ENCODE measurements at regions not wholly inside any gene's neighbourhood (a gene's known extent, or its start where the extent isn't known, plus 50 kb on each side); places are given as distances from the start of the nearest gene placed in this dataset.

DNA sequence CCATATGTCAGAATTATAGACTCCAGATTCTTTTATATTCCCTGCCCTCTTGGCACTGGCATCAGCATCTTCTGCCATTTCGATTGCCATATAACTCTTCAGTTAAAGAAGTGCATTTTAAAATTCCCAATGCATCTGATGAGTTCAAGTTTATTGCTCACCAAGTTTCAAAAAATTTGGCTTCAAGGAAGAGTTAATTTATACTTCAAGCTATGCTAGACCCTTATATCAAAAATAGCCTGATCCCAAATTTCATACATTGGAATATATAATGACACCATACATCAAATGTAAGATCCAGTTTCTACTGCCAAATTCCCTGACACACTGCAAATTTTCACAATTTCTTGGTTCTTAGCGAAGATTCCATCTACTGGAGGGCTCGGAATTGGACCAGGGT lies 1058.6 kb downstream of the NTRK3 start:
- Histone ChIP-seq H3K9me3 (ENCODE audit: severe bottlenecking) (no peaks in the 10 kb centered on the region), H3K27me3 (ENCODE audit: insufficient read depth, poor library complexity, severe bottlenecking) (no peaks in the 10 kb centered on the region), H3K27ac (ENCODE audit: poor library complexity, severe bottlenecking) (no peak overlapping the region), H3K36me3 (ENCODE audit: low read depth) (no peaks in the 10 kb centered on the region), H3K4me1 (ENCODE audit: insufficient read depth, poor library complexity, severe bottlenecking) (no peaks in the 10 kb centered on the region), H3K4me3 (ENCODE audit: severe bottlenecking) (no peak overlapping the region)
- ATAC-seq (ENCODE audit: low read depth) (no peak), DNase-seq (ENCODE audit: low spot score) (no peak)
- TF ChIP-seq, protein P1, sequence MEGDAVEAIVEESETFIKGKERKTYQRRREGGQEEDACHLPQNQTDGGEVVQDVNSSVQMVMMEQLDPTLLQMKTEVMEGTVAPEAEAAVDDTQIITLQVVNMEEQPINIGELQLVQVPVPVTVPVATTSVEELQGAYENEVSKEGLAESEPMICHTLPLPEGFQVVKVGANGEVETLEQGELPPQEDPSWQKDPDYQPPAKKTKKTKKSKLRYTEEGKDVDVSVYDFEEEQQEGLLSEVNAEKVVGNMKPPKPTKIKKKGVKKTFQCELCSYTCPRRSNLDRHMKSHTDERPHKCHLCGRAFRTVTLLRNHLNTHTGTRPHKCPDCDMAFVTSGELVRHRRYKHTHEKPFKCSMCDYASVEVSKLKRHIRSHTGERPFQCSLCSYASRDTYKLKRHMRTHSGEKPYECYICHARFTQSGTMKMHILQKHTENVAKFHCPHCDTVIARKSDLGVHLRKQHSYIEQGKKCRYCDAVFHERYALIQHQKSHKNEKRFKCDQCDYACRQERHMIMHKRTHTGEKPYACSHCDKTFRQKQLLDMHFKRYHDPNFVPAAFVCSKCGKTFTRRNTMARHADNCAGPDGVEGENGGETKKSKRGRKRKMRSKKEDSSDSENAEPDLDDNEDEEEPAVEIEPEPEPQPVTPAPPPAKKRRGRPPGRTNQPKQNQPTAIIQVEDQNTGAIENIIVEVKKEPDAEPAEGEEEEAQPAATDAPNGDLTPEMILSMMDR (IDR thresholded peaks at IDR 0.05; ENCODE audit: poor library complexity, severe bottlenecking): no peak

GRCh38 chr15:87196498-87196897 lies 1060.0 kb downstream of the NTRK3 start:
- H3K9me3 ChIP-seq (ENCODE audit: severe bottlenecking): no peaks in the 10 kb centered on the region
- no peak for DNase-seq (ENCODE audit: low spot score)
- ATAC-seq (ENCODE audit: low read depth): no peak

GRCh38 chr15:87193481-87193880 lies 1063.1 kb downstream of the NTRK3 start:
- no peak for ATAC-seq (ENCODE audit: low read depth)

More at GRCh38 chr15:87196498-87196897, 1060.0 kb downstream of the NTRK3 start:
- no peaks in the 10 kb centered on the region for H3K36me3 ChIP-seq (ENCODE audit: low read depth)
- H3K27me3 ChIP-seq (ENCODE audit: insufficient read depth, poor library complexity, severe bottlenecking): no peaks in the 10 kb centered on the region
- H3K4me1 ChIP-seq (ENCODE audit: insufficient read depth, poor library complexity, severe bottlenecking): no peaks in the 10 kb centered on the region
- no peak overlapping the region for H3K27ac ChIP-seq (ENCODE audit: poor library complexity, severe bottlenecking)
- TF ChIP-seq, protein P1 (IDR thresholded peaks at IDR 0.05; ENCODE audit: poor library complexity, severe bottlenecking): no peak
- H3K4me3 ChIP-seq (ENCODE audit: severe bottlenecking): no peak overlapping the region

DNA sequence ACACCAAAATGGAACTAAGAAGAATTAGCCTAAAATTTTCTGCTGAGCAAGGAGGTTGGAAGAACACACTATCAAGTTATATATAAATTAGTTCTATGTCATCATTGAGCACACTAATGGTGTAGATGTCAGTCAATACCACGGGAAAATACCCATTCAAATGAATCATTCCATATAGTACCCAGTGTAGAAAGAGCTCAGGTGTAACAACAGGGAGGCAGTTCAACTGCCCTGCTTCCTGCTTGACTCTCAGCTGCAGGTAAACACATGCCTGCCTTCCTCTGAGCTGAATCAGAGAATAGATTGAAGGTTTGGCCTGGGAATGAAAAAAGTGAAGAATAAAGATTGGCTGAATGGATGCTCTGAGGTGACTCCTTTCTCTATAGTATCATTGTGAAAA lies 1088.0 kb downstream of the AGBL1 start:
- TF ChIP-seq, protein P1 (IDR thresholded peaks at IDR 0.05; ENCODE audit: poor library complexity, severe bottlenecking): no peak
- H3K36me3 ChIP-seq (ENCODE audit: low read depth): no peaks in the 10 kb centered on the region
- peak; percentile 92 for ATAC-seq (ENCODE audit: low read depth)
- no peak overlapping the region for H3K4me3 ChIP-seq (ENCODE audit: severe bottlenecking)
- no peak for DNase-seq (ENCODE audit: low spot score)
- H3K9me3 ChIP-seq (ENCODE audit: severe bottlenecking): no peaks in the 10 kb centered on the region
- H3K4me1 ChIP-seq (ENCODE audit: insufficient read depth, poor library complexity, severe bottlenecking): peaks cover 13% of the 10 kb centered on the region
- no peaks in the 10 kb centered on the region for H3K27me3 ChIP-seq (ENCODE audit: insufficient read depth, poor library complexity, severe bottlenecking)
- H3K27ac ChIP-seq (ENCODE audit: poor library complexity, severe bottlenecking): peak overlapping the region; percentile 2

More at GRCh38 chr15:87193481-87193880, 1063.1 kb downstream of the NTRK3 start:
- TF ChIP-seq, protein P1 (IDR thresholded peaks at IDR 0.05; ENCODE audit: poor library complexity, severe bottlenecking): no peak
- Histone ChIP-seq H3K27me3 (ENCODE audit: insufficient read depth, poor library complexity, severe bottlenecking) (no peaks in the 10 kb centered on the region), H3K9me3 (ENCODE audit: severe bottlenecking) (no peaks in the 10 kb centered on the region), H3K4me3 (ENCODE audit: severe bottlenecking) (no peak overlapping the region), H3K36me3 (ENCODE audit: low read depth) (no peaks in the 10 kb centered on the region), H3K4me1 (ENCODE audit: insufficient read depth, poor library complexity, severe bottlenecking) (no peaks in the 10 kb centered on the region), H3K27ac (ENCODE audit: poor library complexity, severe bottlenecking) (no peak overlapping the region)
- no peak for DNase-seq (ENCODE audit: low spot score)

DNA sequence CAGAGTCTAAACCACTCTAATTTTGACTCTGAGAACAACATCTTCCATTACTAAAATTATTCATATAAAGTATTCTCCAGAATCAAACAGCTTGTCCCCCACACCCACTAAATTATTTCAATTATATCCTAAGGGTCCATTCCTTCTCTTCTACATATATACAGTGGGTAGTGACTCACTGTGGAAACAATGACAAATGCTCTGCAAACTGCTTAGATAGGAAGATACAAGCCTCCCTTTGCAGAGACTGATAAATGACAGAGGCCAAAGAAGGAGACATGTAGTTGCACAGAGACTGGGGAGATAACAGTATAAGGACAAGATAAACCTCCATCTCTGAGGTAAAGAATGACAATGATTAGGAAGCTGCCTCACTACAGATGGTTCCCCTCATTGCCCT lies 1087.4 kb downstream of the AGBL1 start:
- ATAC-seq (ENCODE audit: low read depth) (peak; percentile 50; the same call in 1 of the 3 replicates), DNase-seq (ENCODE audit: low spot score) (no peak)
- H3K36me3 ChIP-seq (ENCODE audit: low read depth): no peaks in the 10 kb centered on the region
- TF ChIP-seq, protein P1 (IDR thresholded peaks at IDR 0.05; ENCODE audit: poor library complexity, severe bottlenecking): no peak
- peak overlapping the region; percentile 2 for H3K27ac ChIP-seq (ENCODE audit: poor library complexity, severe bottlenecking)
- H3K9me3 ChIP-seq (ENCODE audit: severe bottlenecking): no peaks in the 10 kb centered on the region
- no peaks in the 10 kb centered on the region for H3K27me3 ChIP-seq (ENCODE audit: insufficient read depth, poor library complexity, severe bottlenecking)
- no peak overlapping the region for H3K4me3 ChIP-seq (ENCODE audit: severe bottlenecking)
- H3K4me1 ChIP-seq (ENCODE audit: insufficient read depth, poor library complexity, severe bottlenecking): peaks cover 13% of the 10 kb centered on the region

All from RWPE2 (cell line).